ENCODE measurements at regions not wholly inside any gene's neighbourhood (a gene's known extent, or its start where the extent isn't known, plus 50 kb on each side); places are given as distances from the start of the nearest gene placed in this dataset.

- Histone ChIP-seq H3K79me2 (ENCODE audit: control insufficient read depth in 1 of 2, insufficient read depth in 2 of 2, low read length in 2 of 2) (no peaks in the 10 kb centered on the region), H3K4me1 (replicated peaks in 1 of 4; ENCODE audit: control insufficient read depth in 3 of 4, insufficient read depth in 4 of 4, low read length in 3 of 4) (no peaks in the 10 kb centered on the region), H3K4ac (replicated peaks; ENCODE audit: insufficient read length, low read depth, low read length) (no peak overlapping the region), H2BK15ac (ENCODE audit: low read length) (no peak overlapping the region), H4K91ac (replicated peaks; ENCODE audit: insufficient read length, low read length) (no peak overlapping the region), H3K56ac (replicated peaks; ENCODE audit: insufficient read length, low read depth, low read length) (no peak overlapping the region), H3K4me3 (ENCODE audit: extremely low read depth in 1 of 4, insufficient read depth in 2 of 4, low read depth in 3 of 4, low read length in 4 of 4) (no peak overlapping the region), H2BK5ac (ENCODE audit: low read depth, low read length) (no peak overlapping the region), H2BK12ac (ENCODE audit: low read depth, low read length) (no peak overlapping the region), H4K20me1 (replicated peaks in 1 of 2; ENCODE audit: control insufficient read depth in 1 of 2, insufficient read depth in 2 of 2, low read length in 2 of 2) (no peaks in the 10 kb centered on the region), H3K4me2 (ENCODE audit: insufficient read depth in 1 of 2, low read depth in 2 of 2, low read length in 2 of 2) (no peak overlapping the region), H2BK20ac (ENCODE audit: low read length) (no peak overlapping the region), H2AFZ (ENCODE audit: low read length) (no peak overlapping the region), H3K27me3 (replicated peaks in 1 of 4; ENCODE audit: control insufficient read depth in 3 of 4, extremely low read depth in 1 of 4, insufficient read depth in 3 of 4, low read length in 3 of 4) (no peaks in the 10 kb centered on the region), H3K23ac (ENCODE audit: insufficient read length) (no peak overlapping the region), H4K8ac (ENCODE audit: extremely low read depth, insufficient read depth, low read length) (no peak overlapping the region), H3K36me3 (ENCODE audit: control insufficient read depth in 2 of 4, insufficient read depth in 4 of 4, low read length in 3 of 4) (no peaks in the 10 kb centered on the region), H4K5ac (ENCODE audit: insufficient read length, low read depth, low read length) (no peak overlapping the region), H2BK120ac (replicated peaks; ENCODE audit: low read depth, low read length) (no peak overlapping the region), H3K23me2 (ENCODE audit: low read depth, low read length) (no peaks in the 10 kb centered on the region), H3K14ac (ENCODE audit: insufficient read length) (no peak overlapping the region), H3K9me3 (ENCODE audit: insufficient read depth in 2 of 2, low read depth in 1 of 2, low read length in 1 of 2) (no peaks in the 10 kb centered on the region), H3K27ac (ENCODE audit: low read depth, low read length) (no peak overlapping the region), H3K18ac (ENCODE audit: extremely low read depth, low read length) (no peak overlapping the region), H2AK5ac (ENCODE audit: low read depth, low read length) (no peak overlapping the region), H3K9ac (replicated peaks in 1 of 4; ENCODE audit: extremely low read depth in 1 of 4, low read depth in 3 of 4, low read length in 3 of 4) (no peak overlapping the region), H3K79me1 (ENCODE audit: low read depth, low read length) (no peaks in the 10 kb centered on the region)
- WGBS, 2 experiments (ENCODE audit: extremely low coverage in 1 of 2, insufficient coverage in 1 of 2, insufficient read length in 1 of 2, insufficient replicate concordance in 2 of 2, low coverage in 1 of 2, low lambda C conversion rate in 2 of 2, missing lambda C conversion rate in 1 of 2): 95% methylated on average over 2 of the region's 2 CpGs; no CpG with 5 or more reads in 1 of the 2 experiments
- ChIA-PET POLR2A (ENCODE audit: partially characterized antibody) (no interaction called here), CTCF (ENCODE audit: partially characterized antibody) (no interaction called here)
- FAIRE-seq (no peak), DNase-seq (ENCODE audit: low read depth in 1 of 2, low spot score in 2 of 2) (no peak)
- no peak for TF ChIP-seq HDAC2 (IDR thresholded peaks at IDR 0.05; ENCODE audit: borderline replicate concordance in 1 of 2, low read depth in 2 of 2, low read length in 2 of 2)
- no peak for TF ChIP-seq BRCA1 (IDR thresholded peaks at IDR 0.05; ENCODE audit: low read depth, low read length)
- TF ChIP-seq TBP (IDR thresholded peaks at IDR 0.05; ENCODE audit: low read depth, low read length): no peak
- no peak for TF ChIP-seq RXRA (IDR thresholded peaks at IDR 0.05; ENCODE audit: insufficient read depth, low read depth, low read length)
- no peak for TF ChIP-seq CHD1 (IDR thresholded peaks at IDR 0.05; ENCODE audit: low read depth, low read length)
- no peak for TF ChIP-seq CBX8 (IDR thresholded peaks at IDR 0.05; ENCODE audit: borderline replicate concordance, low read depth, low read length)
- no peak for TF ChIP-seq RAD21 (IDR thresholded peaks at IDR 0.05 in 1 of 2, conservative IDR thresholded peaks at IDR 0.05 in 1 of 2; ENCODE audit: low read depth in 2 of 2, low read length in 2 of 2)
These were observed 1206.1 kb downstream of the EFNB2 start for GRCh38 chr13:105329359-105329758.
